ENCODE measurements at regions not wholly inside any gene's neighbourhood (a gene's known extent, or its start where the extent isn't known, plus 50 kb on each side); places are given as distances from the start of the nearest gene placed in this dataset.
"Not testable (repeated sequence)": the region's sequence is repeated elsewhere in the genome, so short reads cannot be mapped to it uniquely, and the experiment has no call there.

DNA sequence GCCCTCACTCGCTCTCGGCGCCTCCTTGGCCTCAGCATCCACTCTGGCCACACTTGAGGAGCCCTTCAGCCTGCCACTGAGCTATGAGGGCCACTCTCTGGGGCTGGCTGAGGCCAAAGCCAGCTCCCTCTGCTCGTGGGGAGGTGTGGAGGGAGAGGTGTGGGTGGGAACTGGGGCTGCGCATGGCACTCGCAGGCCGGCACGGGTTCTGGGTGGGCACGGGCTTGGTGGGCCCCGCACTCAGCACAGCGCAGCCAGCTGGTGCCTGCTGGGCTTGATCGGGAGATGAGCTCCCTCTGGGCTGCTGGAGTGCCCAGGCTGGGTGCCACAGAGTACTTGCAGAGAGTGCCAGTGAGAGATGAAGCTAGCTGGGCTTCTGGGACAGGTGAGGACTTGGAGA lies 875.5 kb downstream of the XPNPEP1 start:
- 40% methylated on average over 1 of the region's 12 CpGs for WGBS
- H3K9me3 ChIP-seq: peaks cover 0 to 7% (median under 1%) of the 10 kb centered on the region in 4 donors
- H3K36me3 ChIP-seq: no peaks in the 10 kb centered on the region
- intact Hi-C loops (cut with DNase I): no loop called here
- H3K4me3 ChIP-seq: no peak overlapping the region
- no peak overlapping the region for H3K27ac ChIP-seq (replicated peaks in 1 of 4)
- H3K4me1 ChIP-seq: no peaks in the 10 kb centered on the region
- no peaks in the 10 kb centered on the region for H3K27me3 ChIP-seq
- no peak for DNase-seq (ENCODE audit: extremely low spot score)
- TF ChIP-seq POLR2AphosphoS5 (IDR thresholded peaks at IDR 0.05): no peak
- no peak for TF ChIP-seq POLR2A (IDR thresholded peaks at IDR 0.05; ENCODE audit: low read depth)
- no peak for TF ChIP-seq EP300 (IDR thresholded peaks at IDR 0.05)
- no peak for TF ChIP-seq CTCF (IDR thresholded peaks at IDR 0.05)

GRCh38 chr10:109046427-109046826 lies 876.9 kb downstream of the XPNPEP1 start:
- intact Hi-C loops (cut with DNase I); H3K4me3 ChIP-seq; H3K27ac ChIP-seq (replicated peaks in 1 of 4); H3K27me3 ChIP-seq; H3K36me3 ChIP-seq; H3K4me1 ChIP-seq; DNase-seq (ENCODE audit: extremely low spot score): not testable (repeated sequence)
- WGBS: 76% methylated on average over 2 of the region's 2 CpGs
- peaks cover 0 to 14% (median 6%) of the 10 kb centered on the region in 4 donors for H3K9me3 ChIP-seq

- intact Hi-C loops (cut with DNase I): no loop called here
- WGBS: 100% methylated on average over 6 of the region's 17 CpGs
- DNase-seq (ENCODE audit: extremely low spot score): no peak
Observed at GRCh38 chr10:109040622-109041021, 882.7 kb downstream of the XPNPEP1 start.

DNA sequence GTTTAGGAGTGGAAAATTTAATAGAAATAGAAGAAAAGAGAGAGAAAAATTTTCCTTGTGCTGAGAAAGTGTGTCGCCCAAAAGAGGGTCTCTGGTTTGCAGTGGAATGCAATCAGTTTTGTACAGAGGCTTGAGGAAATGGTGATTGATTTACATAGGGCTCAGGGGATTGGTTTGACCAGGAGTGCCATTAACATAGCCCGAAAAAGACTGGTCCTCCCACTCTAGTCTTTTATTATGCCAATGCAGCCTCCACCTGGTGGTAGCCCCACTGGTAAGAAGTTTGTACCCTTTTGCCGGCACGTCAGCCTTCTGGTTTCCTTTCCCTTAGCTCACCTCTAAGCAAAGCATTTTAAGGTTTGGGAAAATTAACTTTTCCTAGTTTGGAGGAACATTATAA lies 885.3 kb downstream of the XPNPEP1 start:
- no peak overlapping the region for H3K4me3 ChIP-seq
- no peaks in the 10 kb centered on the region for H3K27me3 ChIP-seq
- 87% methylated on average over 4 of the region's 4 CpGs for WGBS
- TF ChIP-seq CTCF (IDR thresholded peaks at IDR 0.05) (no peak), POLR2AphosphoS5 (IDR thresholded peaks at IDR 0.05) (no peak), POLR2A (IDR thresholded peaks at IDR 0.05; ENCODE audit: low read depth) (no peak), EP300 (IDR thresholded peaks at IDR 0.05) (no peak)
- H3K9me3 ChIP-seq: peaks cover 0 to 23% (median 4%) of the 10 kb centered on the region in 4 donors
- intact Hi-C loops (cut with DNase I): no loop called here
- H3K4me1 ChIP-seq: no peaks in the 10 kb centered on the region
- H3K36me3 ChIP-seq: no peaks in the 10 kb centered on the region
- no peak overlapping the region for H3K27ac ChIP-seq (replicated peaks in 1 of 4)
- no peak for DNase-seq (ENCODE audit: extremely low spot score)

More at GRCh38 chr10:109040622-109041021, 882.7 kb downstream of the XPNPEP1 start:
- peaks cover 0 to 23% (median 4%) of the 10 kb centered on the region in 4 donors for H3K9me3 ChIP-seq
- H3K4me1 ChIP-seq: no peaks in the 10 kb centered on the region
- no peaks in the 10 kb centered on the region for H3K27me3 ChIP-seq
- H3K27ac ChIP-seq (replicated peaks in 1 of 4): no peak overlapping the region
- no peak for TF ChIP-seq EP300 (IDR thresholded peaks at IDR 0.05)
- no peak for TF ChIP-seq CTCF (IDR thresholded peaks at IDR 0.05)
- TF ChIP-seq POLR2A (IDR thresholded peaks at IDR 0.05; ENCODE audit: low read depth): no peak
- TF ChIP-seq POLR2AphosphoS5 (IDR thresholded peaks at IDR 0.05): no peak
- no peaks in the 10 kb centered on the region for H3K36me3 ChIP-seq
- no peak overlapping the region for H3K4me3 ChIP-seq

DNA sequence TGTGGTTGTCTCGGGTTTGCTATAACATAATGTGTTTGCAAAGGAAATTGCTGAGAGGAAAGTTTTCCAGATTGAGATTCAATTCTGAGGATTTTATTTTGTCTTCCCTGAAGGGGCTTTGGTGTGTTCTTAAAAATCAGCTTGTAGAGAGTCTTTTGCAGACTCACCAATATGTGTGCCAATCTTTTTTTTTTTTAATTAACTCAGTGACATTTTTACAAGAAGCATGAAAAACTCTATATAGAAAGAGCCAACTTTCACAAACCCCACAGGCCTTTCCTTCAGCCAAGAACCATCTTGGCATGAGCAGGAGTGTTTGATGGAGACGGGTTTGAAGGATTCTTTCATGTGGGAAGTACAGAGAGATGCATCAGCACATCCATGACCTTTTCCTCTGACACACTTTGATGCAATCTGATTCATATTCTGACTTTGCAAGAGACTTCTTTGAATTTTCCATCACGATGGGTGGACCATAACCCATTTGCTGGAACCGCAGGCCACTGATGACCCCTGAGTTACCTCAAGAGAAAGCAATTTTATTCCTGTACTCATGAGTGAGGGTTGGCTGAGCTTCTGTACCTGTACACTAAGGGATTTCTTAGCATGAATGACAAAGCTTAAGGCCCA lies 892.6 kb downstream of the XPNPEP1 start:
- 74% methylated on average over 4 of the region's 4 CpGs for WGBS
- intact Hi-C loops (cut with DNase I): no loop called here
- H3K27me3 ChIP-seq: no peaks in the 10 kb centered on the region
- DNase-seq (ENCODE audit: extremely low spot score): no peak
- TF ChIP-seq CTCF (IDR thresholded peaks at IDR 0.05): no peak
- TF ChIP-seq POLR2AphosphoS5 (IDR thresholded peaks at IDR 0.05): no peak
- TF ChIP-seq POLR2A (IDR thresholded peaks at IDR 0.05; ENCODE audit: low read depth): no peak
- no peak for TF ChIP-seq EP300 (IDR thresholded peaks at IDR 0.05)
- H3K9me3 ChIP-seq: no peaks in the 10 kb centered on the region
- H3K4me3 ChIP-seq: no peak overlapping the region
- no peak overlapping the region for H3K27ac ChIP-seq (replicated peaks in 1 of 4)
- peaks cover 0 to 5% (median 4%) of the 10 kb centered on the region in 4 donors for H3K4me1 ChIP-seq
- H3K36me3 ChIP-seq: no peaks in the 10 kb centered on the region
